GM19468 (cell line): ENCODE measurements at regions not wholly inside any gene's neighbourhood (a gene's known extent, or its start where the extent isn't known, plus 50 kb on each side); places are given as distances from the start of the nearest gene placed in this dataset.
"Not testable (repeated sequence)": the region's sequence is repeated elsewhere in the genome, so short reads cannot be mapped to it uniquely, and the experiment has no call there.

Experiments
- ATAC-seq: cut with Tn5 transposase; IDR thresholded peaks from one replicate; pipeline ENCODE4 v1.9.1; 2021; ENCODE audit warnings: mild to moderate bottlenecking, moderate library complexity, moderate number of reproducible peaks; ENCODE audit not compliant: unreplicated experiment; ENCODE audit errors: extremely low read depth

DNA sequence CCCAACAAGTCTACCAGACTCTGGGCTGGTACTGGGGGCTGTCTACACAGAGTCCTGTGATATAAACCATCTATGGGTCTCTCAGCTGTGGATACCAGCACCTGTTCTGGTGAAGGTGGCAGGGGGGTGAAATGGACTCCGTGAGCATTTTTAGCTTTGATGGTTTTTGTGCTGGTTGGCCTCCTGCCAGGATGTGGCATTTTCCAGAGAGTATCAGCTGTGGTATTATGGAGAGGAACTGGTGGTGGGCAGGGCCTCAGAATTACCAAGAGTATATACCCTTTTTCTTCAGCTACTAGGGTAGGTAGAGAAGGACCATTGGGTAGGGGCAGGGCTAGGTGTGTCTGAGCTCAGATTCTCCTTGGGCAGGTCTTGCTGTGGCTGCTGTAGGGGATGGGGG is 1920.9 kb upstream of the PCDH20 start:
- ATAC-seq, result no peak

- no peak for ATAC-seq
These were observed 1911.9 kb upstream of the PCDH20 start for GRCh38 chr13:63327584-63327983.

DNA sequence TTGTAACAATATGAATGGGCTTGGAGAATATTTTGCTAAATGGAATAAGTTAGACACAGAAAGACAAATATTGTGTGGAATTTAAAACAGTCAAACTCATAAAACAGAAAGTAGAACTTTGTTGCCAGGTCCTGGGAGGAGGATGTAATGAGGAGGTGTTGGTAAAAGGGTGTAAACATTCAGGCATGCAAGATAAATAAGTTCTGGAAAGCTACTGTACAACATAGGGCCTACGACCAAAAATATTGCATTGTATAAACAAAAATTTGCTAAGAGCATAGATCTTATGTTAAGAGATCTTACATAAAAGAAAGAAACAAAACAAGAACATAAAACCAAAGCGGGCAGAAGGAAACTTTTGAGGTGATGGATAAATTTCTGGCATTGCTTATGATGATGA is 1907.8 kb upstream of the PCDH20 start:
- ATAC-seq, result no peak

DNA sequence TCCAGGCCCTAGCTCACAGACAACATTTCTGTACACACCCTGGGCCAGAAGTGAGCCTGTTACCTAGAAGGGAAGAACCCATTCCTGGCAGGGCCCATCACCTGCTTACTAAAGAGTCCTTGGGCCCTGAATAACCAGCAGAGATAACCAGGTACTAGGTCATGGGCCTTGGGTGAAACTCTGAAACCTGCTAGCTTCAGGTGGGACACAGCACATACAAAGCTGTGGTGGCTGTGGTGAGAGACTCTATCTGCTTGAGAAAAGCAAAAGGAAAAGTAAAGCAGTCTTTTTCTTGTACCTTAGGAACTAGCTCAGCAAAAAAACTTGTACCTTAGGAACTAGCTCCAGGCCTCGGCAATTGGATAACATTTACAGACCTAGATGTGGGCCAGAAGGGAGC is 1895.9 kb upstream of the PCDH20 start:
- no peak for ATAC-seq

DNA sequence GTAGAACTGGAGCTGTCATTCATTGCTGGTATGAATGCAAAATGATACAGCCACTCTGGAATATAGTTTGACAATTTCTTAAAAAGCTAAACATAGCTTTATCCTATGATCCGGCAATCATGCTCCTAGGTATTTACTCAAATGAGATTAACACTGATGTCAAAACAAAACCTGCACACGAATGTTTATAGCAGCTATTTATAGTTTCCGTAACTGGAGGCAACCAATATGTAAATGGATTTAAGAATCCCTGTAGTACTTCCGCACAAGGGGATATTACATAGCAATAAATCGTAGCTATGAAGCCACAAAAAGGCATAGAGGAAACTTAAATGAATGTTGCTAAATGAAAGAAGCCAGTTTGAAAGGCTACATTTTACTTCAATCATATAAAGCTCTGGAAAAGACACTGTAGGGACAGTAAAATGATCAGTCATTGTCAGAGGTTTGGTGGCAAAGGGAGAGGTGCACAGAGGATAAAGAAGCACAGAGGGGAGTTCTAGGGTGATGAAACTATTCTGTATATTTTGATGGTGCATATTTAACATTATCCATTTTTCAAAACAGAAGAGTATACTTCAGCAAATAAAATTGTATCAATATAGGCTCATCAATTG is 1893.0 kb upstream of the PCDH20 start:
- ATAC-seq, result no peak

DNA sequence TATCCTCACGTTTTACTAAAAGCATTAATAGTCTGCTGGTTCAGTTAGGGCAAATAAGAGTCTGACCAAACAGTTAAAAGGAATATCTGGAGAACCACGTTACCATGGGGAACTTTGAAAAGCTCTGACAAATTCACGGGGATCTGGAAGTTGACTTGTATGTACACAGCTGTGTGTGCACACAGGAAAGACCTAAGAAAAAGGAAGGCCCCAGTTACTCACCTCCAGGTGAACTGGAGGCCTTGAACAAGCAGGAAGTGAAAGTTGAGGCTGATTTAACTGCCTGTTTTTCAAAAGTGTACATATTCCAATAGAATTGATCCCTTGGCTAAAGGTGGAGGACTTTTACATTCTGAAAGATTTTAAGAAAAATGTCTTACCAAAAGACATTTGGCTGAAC is 1891.6 kb upstream of the PCDH20 start:
- no peak for ATAC-seq

DNA sequence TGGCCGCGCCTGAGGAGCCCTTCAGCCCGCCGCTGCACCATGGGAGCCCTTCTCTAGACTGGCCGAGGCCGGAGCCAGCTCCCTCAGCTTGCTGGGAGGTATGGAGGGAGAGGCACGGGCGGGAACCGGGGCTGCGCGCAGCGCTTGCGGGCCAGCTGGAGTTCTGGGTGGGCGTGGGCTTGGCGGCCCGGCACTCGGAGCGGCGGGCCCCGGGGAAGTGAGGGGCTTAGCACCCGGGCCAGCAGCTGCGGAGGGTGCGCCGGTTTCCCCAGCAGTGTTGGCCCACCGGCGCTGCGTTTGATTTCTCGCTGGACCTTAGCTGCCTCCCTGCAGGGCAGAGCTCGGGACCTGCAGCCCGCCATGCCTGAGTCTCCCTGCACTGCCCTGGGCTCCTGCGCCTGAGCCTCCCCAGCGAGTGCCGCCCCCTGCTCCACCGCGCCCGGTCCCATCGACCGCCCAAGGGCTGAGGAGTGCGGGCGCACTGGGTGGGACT is 1890.0 kb upstream of the PCDH20 start:
- ATAC-seq, result no peak

GRCh38 chr13:63304497-63304896 is 1888.8 kb upstream of the PCDH20 start:
- ATAC-seq, result no peak

- ATAC-seq, result no peak
These were observed 1884.3 kb upstream of the PCDH20 start for GRCh38 chr13:63299866-63300394.

DNA sequence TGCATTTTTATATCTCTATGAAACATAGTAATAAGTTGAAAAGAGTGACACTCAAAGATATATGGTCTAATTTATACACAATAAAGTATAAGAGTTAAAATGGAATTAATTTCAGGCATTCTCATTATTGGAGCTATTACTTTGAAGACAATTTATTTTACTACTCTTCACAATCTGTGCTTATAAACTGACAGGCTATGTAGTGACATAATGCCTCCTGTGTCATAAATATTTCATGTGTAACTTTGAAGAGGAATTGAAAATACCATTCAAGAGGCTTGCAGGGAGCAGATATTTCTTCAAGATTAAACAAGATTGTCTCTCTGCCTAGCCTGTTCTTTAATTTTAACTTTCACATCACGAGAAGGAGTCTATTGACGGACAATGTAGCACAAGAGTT is 1881.5 kb upstream of the PCDH20 start:
- no peak for ATAC-seq

DNA sequence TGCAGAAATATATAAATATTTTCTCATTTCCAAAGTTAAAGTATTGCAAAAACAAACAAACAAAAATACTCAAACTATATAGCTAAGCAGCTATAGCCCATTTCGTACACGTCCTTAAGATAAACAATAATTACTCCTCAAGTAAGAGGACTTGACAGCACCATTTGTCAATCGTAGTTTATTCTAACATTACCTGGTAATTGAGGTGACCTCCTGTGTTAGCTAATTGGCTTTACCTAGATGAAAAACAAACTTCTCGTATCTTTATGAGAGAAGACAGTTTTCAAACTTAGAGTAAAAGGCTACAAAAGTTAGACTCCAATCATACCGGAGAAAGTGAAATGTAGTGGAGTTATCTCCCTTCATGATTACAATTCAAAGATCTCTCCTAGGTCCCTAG is 1876.1 kb upstream of the PCDH20 start:
- ATAC-seq, result no peak

DNA sequence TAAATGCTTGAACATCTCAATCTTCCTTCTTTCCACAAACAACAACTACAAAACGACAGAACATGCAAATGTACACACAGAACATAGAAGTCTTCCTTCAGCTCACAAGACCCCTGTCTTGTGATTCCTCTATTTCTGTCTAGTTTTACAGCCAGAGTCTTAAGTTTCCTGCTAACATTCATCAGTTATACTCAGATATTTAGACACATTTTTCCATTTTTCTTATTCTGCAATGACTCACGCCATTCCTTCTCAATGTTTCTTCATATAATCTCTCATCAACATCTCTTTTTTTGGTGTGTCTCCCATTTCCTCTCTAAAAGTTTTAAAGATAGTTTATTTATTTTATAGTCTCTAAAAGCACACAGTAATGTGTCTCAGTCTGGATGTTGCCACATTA is 1872.9 kb upstream of the PCDH20 start:
- ATAC-seq, result no peak

GRCh38 chr13:63287926-63288325 is 1872.3 kb upstream of the PCDH20 start:
- ATAC-seq, result no peak

GRCh38 chr13:63285426-63285825 is 1869.8 kb upstream of the PCDH20 start:
- ATAC-seq, result no peak

DNA sequence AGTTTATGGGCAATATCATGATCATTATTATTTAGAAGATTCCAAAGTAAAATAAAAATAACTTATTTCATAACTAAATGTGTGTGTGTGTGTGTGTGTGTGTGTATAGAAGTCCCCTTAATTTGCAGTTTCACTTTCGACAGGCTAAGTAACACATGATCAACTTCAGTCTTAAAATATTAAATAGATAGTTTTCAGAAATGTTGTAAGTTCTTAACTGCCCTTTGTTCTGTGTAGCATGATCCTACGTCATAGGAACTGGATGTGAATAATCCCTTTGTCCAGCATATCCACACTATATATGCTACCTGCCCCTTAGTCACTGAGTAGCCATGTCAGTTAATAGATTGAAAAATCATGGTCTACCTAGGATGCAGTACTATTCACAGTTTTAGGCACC is 1863.5 kb upstream of the PCDH20 start:
- ATAC-seq, result no peak

DNA sequence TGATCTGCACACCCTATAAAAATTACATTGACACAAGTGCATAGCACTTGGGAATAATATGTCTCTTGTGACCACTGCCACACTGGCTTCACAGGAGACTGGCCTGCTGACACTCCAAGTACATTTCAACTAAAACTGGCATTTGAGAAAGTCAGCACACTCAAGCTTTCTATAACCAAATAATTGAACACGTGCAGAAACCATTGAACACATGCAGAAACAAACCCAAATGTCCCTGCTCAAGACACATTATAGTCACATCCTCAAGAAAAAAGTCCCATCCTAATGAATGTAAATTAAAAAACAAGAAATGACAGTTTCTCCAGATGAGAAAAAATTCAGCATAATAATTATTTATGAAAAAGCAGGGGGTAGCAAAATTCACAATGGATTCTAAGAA is 1859.1 kb upstream of the PCDH20 start:
- no peak for ATAC-seq

GRCh38 chr13:63249411-63250187 is 1834.0 kb upstream of the PCDH20 start:
- no peak for ATAC-seq

DNA sequence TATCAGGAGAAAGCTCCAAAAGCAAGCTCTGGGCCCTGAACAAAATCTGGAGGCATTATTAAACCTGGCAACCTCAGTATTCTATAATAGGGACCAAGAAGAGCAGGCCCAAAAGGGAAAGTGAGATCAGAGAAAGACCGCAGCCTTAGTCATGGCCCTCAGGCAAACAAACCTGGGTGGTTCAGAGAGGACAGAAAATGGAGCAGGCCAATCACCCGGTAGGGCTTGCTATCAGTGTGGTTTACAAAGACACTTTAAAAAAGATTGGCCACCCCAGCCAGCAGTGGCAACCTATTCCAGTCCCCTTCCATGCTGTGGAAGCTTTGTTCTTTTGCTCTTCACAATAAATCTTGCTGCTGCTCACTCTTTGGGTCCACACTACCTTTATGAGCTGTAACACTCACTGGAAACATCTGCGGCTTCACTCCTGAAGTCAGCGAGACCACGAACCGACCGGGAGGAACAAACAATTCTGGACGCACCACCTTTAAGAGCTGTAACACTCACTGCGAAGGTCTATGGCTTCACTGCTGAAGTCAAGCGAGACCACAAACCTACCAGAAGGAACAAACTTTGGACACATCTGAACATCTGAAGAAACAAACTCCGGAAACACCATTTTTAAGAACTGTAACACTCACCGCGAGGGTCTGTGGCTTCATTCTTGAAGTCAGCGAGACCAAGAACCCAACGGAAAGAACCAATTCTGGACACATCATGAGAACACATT is 1821.2 kb upstream of the PCDH20 start:
- ATAC-seq, result not testable (repeated sequence)

GRCh38 chr13:63218596-63218995 is 1802.9 kb upstream of the PCDH20 start:
- not testable (repeated sequence) for ATAC-seq

DNA sequence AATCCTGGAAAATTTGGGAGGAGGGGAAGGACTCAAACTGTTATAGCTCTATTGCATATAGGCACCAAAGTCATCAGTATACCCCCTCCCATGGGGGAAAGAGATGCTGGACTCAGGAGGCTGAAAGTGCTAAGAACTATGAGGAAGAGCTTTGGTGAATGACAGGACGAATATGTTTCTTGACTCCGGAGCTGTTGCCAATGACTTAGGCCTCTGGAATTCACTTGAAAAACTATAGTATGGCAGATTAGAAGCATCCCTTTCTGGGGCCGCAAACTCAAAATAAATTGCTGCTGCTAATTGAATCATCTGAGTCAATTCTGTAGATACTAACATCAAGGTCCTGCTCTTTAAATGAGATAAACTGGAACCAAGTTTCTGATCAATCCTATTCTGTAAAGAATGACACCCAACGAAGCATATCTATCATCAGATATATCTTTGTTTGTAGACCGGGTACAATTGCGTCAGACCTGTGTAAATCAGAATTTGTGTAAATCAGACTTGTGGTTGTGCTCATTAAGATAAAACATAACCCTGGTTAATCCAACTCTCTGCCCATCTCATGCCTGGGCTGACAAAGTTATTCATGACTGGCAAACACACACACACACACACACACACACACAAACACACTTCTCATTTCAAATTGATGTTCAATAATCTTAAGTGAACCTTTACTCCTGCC is 1793.8 kb upstream of the PCDH20 start:
- ATAC-seq, result no peak
